ENCODE measurements at regions not wholly inside any gene's neighbourhood (a gene's known extent, or its start where the extent isn't known, plus 50 kb on each side); places are given as distances from the start of the nearest gene placed in this dataset.
"Not testable (repeated sequence)": the region's sequence is repeated elsewhere in the genome, so short reads cannot be mapped to it uniquely, and the experiment has no call there.

- DNase-seq, result no peak
Observed at GRCh38 chr14:105913221-105913620, 386.8 kb downstream of the TMEM121 start.

- DNase-seq, result no peak
Observed at GRCh38 chr14:105913861-105914260, 387.5 kb downstream of the TMEM121 start.

- not testable (repeated sequence) for DNase-seq
Observed at GRCh38 chr14:105914281-105914680, 387.9 kb downstream of the TMEM121 start.

GRCh38 chr14:105914738-105915385 is 388.5 kb downstream of the TMEM121 start:
- peak; percentile 25 for DNase-seq

- DNase-seq, result not testable (repeated sequence)
Observed at GRCh38 chr14:105915546-105915945, 389.2 kb downstream of the TMEM121 start.

- not testable (repeated sequence) for DNase-seq
Observed at GRCh38 chr14:105917136-105917932, 391.0 kb downstream of the TMEM121 start.

- DNase-seq, result no peak
Observed at GRCh38 chr14:105917933-105918436, 391.6 kb downstream of the TMEM121 start.

GRCh38 chr14:105918496-105919262 is 392.3 kb downstream of the TMEM121 start:
- DNase-seq, result no peak

GRCh38 chr14:105919458-105920150 is 393.2 kb downstream of the TMEM121 start:
- no peak for DNase-seq

- not testable (repeated sequence) for DNase-seq
Observed at GRCh38 chr14:105920151-105920700, 393.8 kb downstream of the TMEM121 start.

GRCh38 chr14:105920803-105921755 is 394.7 kb downstream of the TMEM121 start:
- DNase-seq, result not testable (repeated sequence)

- DNase-seq, result not testable (repeated sequence)
Observed at GRCh38 chr14:105921781-105922180, 395.4 kb downstream of the TMEM121 start.

GRCh38 chr14:105923520-105924191 is 397.3 kb downstream of the TMEM121 start:
- DNase-seq, result not testable (repeated sequence)

GRCh38 chr14:105924951-105925591 is 398.7 kb downstream of the TMEM121 start:
- DNase-seq, result no peak

- no peak for DNase-seq
Observed at GRCh38 chr14:105925615-105926372, 399.4 kb downstream of the TMEM121 start.

- no peak for DNase-seq
Observed at GRCh38 chr14:105926373-105927095, 400.2 kb downstream of the TMEM121 start.

GRCh38 chr14:105927096-105928060 is 401.0 kb downstream of the TMEM121 start:
- no peak for DNase-seq
